NCI-H1694 treated with DMSO at 0.1 percent for 48 hours (cell line): ENCODE measurements at regions not wholly inside any gene's neighbourhood (a gene's known extent, or its start where the extent isn't known, plus 50 kb on each side); places are given as distances from the start of the nearest gene placed in this dataset.

Experiments
- DNase-seq: peaks from one replicate; lab custom pipeline; 2025; lab: John Stamatoyannopoulos, UW

- DNase-seq = no peak
Measured at GRCh38 chr2:8398040-8398668, 283.7 kb upstream of the ID2 start.

- DNase-seq = no peak
Measured at GRCh38 chr2:8399731-8400130, 282.1 kb upstream of the ID2 start.

- DNase-seq = no peak
Measured at GRCh38 chr2:8400196-8400595, 281.7 kb upstream of the ID2 start.

GRCh38 chr2:8402222-8402621 is 279.6 kb upstream of the ID2 start:
- no peak for DNase-seq

GRCh38 chr2:8403876-8404275 is 278.0 kb upstream of the ID2 start:
- no peak for DNase-seq

- no peak for DNase-seq
Measured at GRCh38 chr2:8405334-8405733, 276.5 kb upstream of the ID2 start.

GRCh38 chr2:8406271-8406670 is 275.6 kb upstream of the ID2 start:
- DNase-seq = no peak

- no peak for DNase-seq
Measured at GRCh38 chr2:8407332-8407731, 274.5 kb upstream of the ID2 start.

- DNase-seq = no peak
Measured at GRCh38 chr2:8408560-8409460, 273.0 kb upstream of the ID2 start.

GRCh38 chr2:8409461-8410260 is 272.2 kb upstream of the ID2 start:
- no peak for DNase-seq

GRCh38 chr2:8412082-8412481 is 269.8 kb upstream of the ID2 start:
- DNase-seq = peak; percentile 16

GRCh38 chr2:8412586-8412985 is 269.3 kb upstream of the ID2 start:
- DNase-seq = no peak

- no peak for DNase-seq
Measured at GRCh38 chr2:8413589-8414135, 268.2 kb upstream of the ID2 start.

GRCh38 chr2:8414946-8415879 is 266.6 kb upstream of the ID2 start:
- no peak for DNase-seq

- no peak for DNase-seq
Measured at GRCh38 chr2:8416001-8416571, 265.8 kb upstream of the ID2 start.

- no peak for DNase-seq
Measured at GRCh38 chr2:8416849-8417832, 264.7 kb upstream of the ID2 start.

GRCh38 chr2:8418721-8419120 is 263.1 kb upstream of the ID2 start:
- DNase-seq = no peak

GRCh38 chr2:8421658-8422449 is 260.0 kb upstream of the ID2 start:
- no peak for DNase-seq

- no peak for DNase-seq
Measured at GRCh38 chr2:8422450-8422800, 259.4 kb upstream of the ID2 start.
